Glutamatergic neuron (in vitro differentiated cells): ENCODE measurements at regions not wholly inside any gene's neighbourhood (a gene's known extent, or its start where the extent isn't known, plus 50 kb on each side); places are given as distances from the start of the nearest gene placed in this dataset.

Experiments
- DNase-seq: peaks from one replicate; pipeline ENCODE4 v3.0.0; 2022
- H3K27ac Mint-ChIP-seq: one replicate; pipeline ENCODE4 v1.8.0; 2020; ENCODE audit warnings: mild to moderate bottlenecking, mixed read lengths, inconsistent platforms; ENCODE audit not compliant: unreplicated experiment
- H3K27me3 Mint-ChIP-seq: one replicate; pipeline ENCODE4 v1.8.0; 2020; ENCODE audit warnings: mild to moderate bottlenecking, moderate library complexity, mixed read lengths, inconsistent platforms; ENCODE audit not compliant: unreplicated experiment
- H3K36me3 Mint-ChIP-seq: one replicate; pipeline ENCODE4 v1.8.0; 2020; ENCODE audit warnings: mild to moderate bottlenecking, mixed read lengths, inconsistent platforms; ENCODE audit not compliant: unreplicated experiment
- H3K4me1 Mint-ChIP-seq: one replicate; pipeline ENCODE4 v1.8.0; 2020; ENCODE audit warnings: mild to moderate bottlenecking, low read depth, mixed read lengths, inconsistent platforms; ENCODE audit not compliant: unreplicated experiment
- H3K4me3 Mint-ChIP-seq: one replicate; pipeline ENCODE4 v1.8.0; 2020; ENCODE audit warnings: mild to moderate bottlenecking, mixed read lengths, inconsistent platforms; ENCODE audit not compliant: unreplicated experiment
- H3K9me3 Mint-ChIP-seq: one replicate; pipeline ENCODE4 v1.8.0; 2020; ENCODE audit warnings: mild to moderate bottlenecking, moderate library complexity, mixed read lengths, inconsistent platforms; ENCODE audit not compliant: unreplicated experiment
- CTCF ChIP-seq: fragments of 200-600 bp; sonication (generic); IDR thresholded peaks from one replicate; pipeline ENCODE4 v1.5.0; 2021; ENCODE audit not compliant: partially characterized antibody, unreplicated experiment

- H3K4me3 Mint-ChIP-seq, result no peak overlapping the region
- no peaks in the 10 kb centered on the region for H3K4me1 Mint-ChIP-seq
- DNase-seq, result no peak
- no peak for TF ChIP-seq CTCF
- no peaks in the 10 kb centered on the region for H3K36me3 Mint-ChIP-seq
- no peak overlapping the region for H3K27ac Mint-ChIP-seq
- H3K27me3 Mint-ChIP-seq, result no peaks in the 10 kb centered on the region
- no peaks in the 10 kb centered on the region for H3K9me3 Mint-ChIP-seq
Observed at GRCh38 chr6:62716719-62717118, 430.7 kb upstream of the KHDRBS2 start.

GRCh38 chr6:62714112-62714511 is 428.1 kb upstream of the KHDRBS2 start:
- Mint-ChIP-seq H3K36me3 (no peaks in the 10 kb centered on the region), H3K27ac (no peak overlapping the region), H3K9me3 (no peaks in the 10 kb centered on the region), H3K4me3 (no peak overlapping the region), H3K4me1 (no peaks in the 10 kb centered on the region), H3K27me3 (no peaks in the 10 kb centered on the region)
- no peak for TF ChIP-seq CTCF
- no peak for DNase-seq

GRCh38 chr6:62711750-62712149 is 425.7 kb upstream of the KHDRBS2 start:
- Mint-ChIP-seq H3K36me3 (no peaks in the 10 kb centered on the region), H3K4me1 (no peaks in the 10 kb centered on the region), H3K27ac (no peak overlapping the region), H3K9me3 (no peaks in the 10 kb centered on the region), H3K27me3 (no peaks in the 10 kb centered on the region), H3K4me3 (no peak overlapping the region)
- DNase-seq, result no peak
- no peak for TF ChIP-seq CTCF

- Mint-ChIP-seq H3K27ac (no peak overlapping the region), H3K9me3 (no peaks in the 10 kb centered on the region), H3K36me3 (no peaks in the 10 kb centered on the region), H3K4me3 (no peak overlapping the region), H3K4me1 (no peaks in the 10 kb centered on the region), H3K27me3 (no peaks in the 10 kb centered on the region)
- DNase-seq, result no peak
- no peak for TF ChIP-seq CTCF
Observed at GRCh38 chr6:62707914-62708313, 421.9 kb upstream of the KHDRBS2 start.

- no peaks in the 10 kb centered on the region for H3K4me1 Mint-ChIP-seq
- no peak overlapping the region for H3K4me3 Mint-ChIP-seq
- no peaks in the 10 kb centered on the region for H3K9me3 Mint-ChIP-seq
- no peaks in the 10 kb centered on the region for H3K36me3 Mint-ChIP-seq
- no peak overlapping the region for H3K27ac Mint-ChIP-seq
- no peak for DNase-seq
- no peak for TF ChIP-seq CTCF
- H3K27me3 Mint-ChIP-seq, result no peaks in the 10 kb centered on the region
Observed at GRCh38 chr6:62707156-62707555, 421.1 kb upstream of the KHDRBS2 start.
